ENCODE measurements at regions not wholly inside any gene's neighbourhood (a gene's known extent, or its start where the extent isn't known, plus 50 kb on each side); places are given as distances from the start of the nearest gene placed in this dataset.

DNA sequence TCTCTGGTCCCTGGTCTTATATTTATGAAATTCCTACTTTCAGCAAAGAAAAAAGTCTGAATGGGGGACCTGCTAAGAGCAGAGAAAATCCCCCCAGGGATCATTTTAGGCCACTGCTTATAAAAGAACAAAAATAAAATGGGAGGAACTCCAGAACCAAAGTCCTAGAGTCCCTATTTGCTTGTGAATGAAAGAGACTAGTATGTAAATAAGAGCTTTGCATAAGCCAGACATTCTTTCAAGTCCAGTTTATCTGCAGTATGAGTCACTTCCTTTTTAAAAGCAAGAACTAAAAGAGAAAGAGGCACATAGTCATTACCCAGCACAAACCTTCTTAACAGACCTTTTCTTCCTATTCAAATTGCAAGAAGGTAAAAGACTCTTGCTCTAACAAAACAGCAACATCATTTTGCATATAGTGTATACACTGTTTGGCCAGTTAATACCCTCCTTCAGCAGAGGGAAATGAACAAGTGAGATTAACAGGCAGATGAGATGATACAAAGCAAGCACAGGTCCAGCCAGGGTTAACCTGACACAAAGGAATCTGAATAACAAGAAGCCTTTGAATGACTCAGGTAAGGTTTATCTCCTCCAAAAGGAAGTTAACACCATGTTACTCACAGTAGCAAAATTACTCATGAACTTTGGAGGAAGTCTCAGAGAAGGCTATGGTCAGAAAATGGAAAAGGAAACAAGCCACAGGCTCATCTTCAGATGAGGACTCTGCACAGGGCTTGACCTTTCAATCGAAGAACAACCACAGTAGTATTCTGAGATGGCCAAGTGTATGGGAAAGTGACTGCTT, 87.3 kb downstream of the PHLDA1 start:
- Histone ChIP-seq H3K9ac (ENCODE audit: low read depth, low read length) (peak overlapping the region; percentile 14; the same call in 1 of the 2 replicates), H4K8ac (ENCODE audit: low read depth in 2 of 2, low read length in 2 of 2) (peak overlapping the region; percentile 81 to 95), H3K36me3 (ENCODE audit: control insufficient read depth, insufficient read depth, low read length) (no peaks in the 10 kb centered on the region), H2AK5ac (ENCODE audit: low read depth, low read length) (peak overlapping the region; percentile 85), H3K23ac (ENCODE audit: low read depth, low read length) (peak overlapping the region; percentile 98), H3K4ac (ENCODE audit: low read depth, low read length) (peak overlapping the region; percentile 99), H3K27me3 (ENCODE audit: control insufficient read depth, insufficient read depth, low read length) (no peaks in the 10 kb centered on the region), H3K9me1 (ENCODE audit: insufficient read depth, low read length) (peaks cover 8% of the 10 kb centered on the region; the same call in 1 of the 2 replicates), H4K20me1 (ENCODE audit: insufficient read depth, low read length) (no peaks in the 10 kb centered on the region), H3K79me1 (ENCODE audit: low read depth in 1 of 2, low read length in 2 of 2) (peaks cover 3 to 10% of the 10 kb centered on the region in 2 experiments; a peak in 2 of 4 replicates), H3K56ac (ENCODE audit: extremely low read depth, insufficient read depth, low read length) (peak overlapping the region; percentile 98), H2BK15ac (ENCODE audit: low read depth, low read length) (peak overlapping the region; percentile 96), H3K14ac (replicated peaks; ENCODE audit: low read depth, low read length) (peak overlapping the region; percentile 97), H4K5ac (ENCODE audit: low read depth, low read length) (peak overlapping the region; percentile 96), H3K4me2 (ENCODE audit: low read depth, low read length) (peak overlapping the region; percentile 69; the same call in 1 of the 2 replicates), H3K4me3 (ENCODE audit: insufficient read depth, low read depth, low read length) (no peak overlapping the region), H2AFZ (replicated peaks; ENCODE audit: low read length, poor library complexity) (no peak overlapping the region), H4K91ac (ENCODE audit: insufficient read depth, low read depth, low read length) (peak overlapping the region; percentile 96), H3K27ac (ENCODE audit: insufficient read depth, low read length) (peak overlapping the region; percentile 87), H2BK120ac (ENCODE audit: low read depth, low read length) (peak overlapping the region; percentile 98), H2BK5ac (ENCODE audit: low read depth, low read length, poor library complexity, severe bottlenecking) (peak overlapping the region; percentile 99), H3K18ac (ENCODE audit: low read depth, low read length) (peak overlapping the region; percentile 97), H3K4me1 (ENCODE audit: control insufficient read depth, insufficient read depth, low read length) (peaks cover 16% of the 10 kb centered on the region), H2AK9ac (replicated peaks; ENCODE audit: low read depth, low read length, poor library complexity) (no peak overlapping the region), H2BK20ac (ENCODE audit: low read depth, low read length) (peak overlapping the region; percentile 99), H3K9me3 (ENCODE audit: control insufficient read depth, insufficient read depth, low read length) (no peaks in the 10 kb centered on the region)
- TF ChIP-seq CEBPB (IDR thresholded peaks at IDR 0.05; ENCODE audit: low read depth, low read length) = peak; percentile 64
- no peak for TF ChIP-seq MXI1 (IDR thresholded peaks at IDR 0.05; ENCODE audit: borderline replicate concordance, low read depth, low read length)
- no peak for TF ChIP-seq BHLHE40 (IDR thresholded peaks at IDR 0.05; ENCODE audit: low read depth, low read length)
- TF ChIP-seq FOS (IDR thresholded peaks at IDR 0.05; ENCODE audit: low read depth, low read length) = peak; percentile 89
- TF ChIP-seq CHD1 (IDR thresholded peaks at IDR 0.05; ENCODE audit: low read depth, low read length) = peak; percentile 45; the same call in 1 of the 2 replicates
- TF ChIP-seq NFE2L2 (IDR thresholded peaks at IDR 0.05; ENCODE audit: low read depth, low read length) = peak; percentile 25; the same call in 1 of the 2 replicates
- TF ChIP-seq, protein P1, sequence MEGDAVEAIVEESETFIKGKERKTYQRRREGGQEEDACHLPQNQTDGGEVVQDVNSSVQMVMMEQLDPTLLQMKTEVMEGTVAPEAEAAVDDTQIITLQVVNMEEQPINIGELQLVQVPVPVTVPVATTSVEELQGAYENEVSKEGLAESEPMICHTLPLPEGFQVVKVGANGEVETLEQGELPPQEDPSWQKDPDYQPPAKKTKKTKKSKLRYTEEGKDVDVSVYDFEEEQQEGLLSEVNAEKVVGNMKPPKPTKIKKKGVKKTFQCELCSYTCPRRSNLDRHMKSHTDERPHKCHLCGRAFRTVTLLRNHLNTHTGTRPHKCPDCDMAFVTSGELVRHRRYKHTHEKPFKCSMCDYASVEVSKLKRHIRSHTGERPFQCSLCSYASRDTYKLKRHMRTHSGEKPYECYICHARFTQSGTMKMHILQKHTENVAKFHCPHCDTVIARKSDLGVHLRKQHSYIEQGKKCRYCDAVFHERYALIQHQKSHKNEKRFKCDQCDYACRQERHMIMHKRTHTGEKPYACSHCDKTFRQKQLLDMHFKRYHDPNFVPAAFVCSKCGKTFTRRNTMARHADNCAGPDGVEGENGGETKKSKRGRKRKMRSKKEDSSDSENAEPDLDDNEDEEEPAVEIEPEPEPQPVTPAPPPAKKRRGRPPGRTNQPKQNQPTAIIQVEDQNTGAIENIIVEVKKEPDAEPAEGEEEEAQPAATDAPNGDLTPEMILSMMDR (conservative IDR thresholded peaks at IDR 0.05; ENCODE audit: low read depth, low read length) = no peak
- TF ChIP-seq MAFK (IDR thresholded peaks at IDR 0.05; ENCODE audit: low read depth, low read length) = 0 out of 2 replicates have a peak, but pooled peaks have one; percentile 19
- TF ChIP-seq SMC3 (IDR thresholded peaks at IDR 0.05; ENCODE audit: low read depth, low read length) = peak; percentile 14; the same call in 1 of the 2 replicates
- peak; percentile 13; the same call in 1 of the 2 replicates for TF ChIP-seq RAD21 (IDR thresholded peaks at IDR 0.05; ENCODE audit: low read length)
- peak; percentile 22; the same call in 1 of the 2 replicates for TF ChIP-seq POLR2A (IDR thresholded peaks at IDR 0.05; ENCODE audit: low read depth, low read length)
- no TSS peak for BruUV-seq (replicated peaks)
- ATAC-seq (ENCODE audit: low read depth) (peak; percentile 94), DNase-seq (peak; percentile 95)
- WGBS, 2 experiments (ENCODE audit: extremely low coverage in 2 of 2, insufficient read length in 1 of 2) = no CpG with 5 or more reads among the region's 1 CpG
- ChIA-PET POLR2A (ENCODE audit: unreplicated experiment) (interaction anchor here (0.6 to 1.5 kb wide), 3 partner anchors 25 to 96 kb away, joined by 3 to 8 read pairs (median 5); no protein-coding TSS in a partner anchor), CTCF (interaction anchor here (0.6 to 1.0 kb wide), 3 partner anchors 190 to 578 kb away, joined by 3 to 4 read pairs (median 4); no protein-coding TSS in a partner anchor)
- intact Hi-C loops (cut with micrococcal nuclease) (no loop called here), in situ Hi-C loops (cut with MboI; ENCODE audit: low sequenced_read_pairs) (no loop called here), dilution Hi-C loops (cut with HindIII; ENCODE audit: low sequenced_read_pairs, unreplicated experiment) (no loop called here)
